Endothelial cell of umbilical vein (primary cell): ENCODE measurements at regions not wholly inside any gene's neighbourhood (a gene's known extent, or its start where the extent isn't known, plus 50 kb on each side); places are given as distances from the start of the nearest gene placed in this dataset.

Experiments
- EZH2 ChIP-seq: IDR thresholded peaks from 2 replicates; pipeline ENCODE4 v1.6.1; 2012; ENCODE audit warnings: borderline replicate concordance, low read depth, mild to moderate bottlenecking, moderate library complexity, low read length, inconsistent platforms; ENCODE audit not compliant: severe bottlenecking
- FOS ChIP-seq: IDR thresholded peaks from 2 replicates; pipeline ENCODE4 v1.6.1; 2011; ENCODE audit warnings: mild to moderate bottlenecking, low read length, moderate library complexity, borderline replicate concordance; ENCODE audit not compliant: insufficient read depth
- MAX ChIP-seq: IDR thresholded peaks from 2 replicates; pipeline ENCODE4 v1.6.1; 2011; ENCODE audit not compliant: insufficient read depth, insufficient read length
- POLR2A ChIP-seq: IDR thresholded peaks from 2 replicates; pipeline ENCODE4 v1.6.1; 2012; ENCODE audit warnings: low read depth, mild to moderate bottlenecking, control low read depth, low read length
- POLR2AphosphoS5 ChIP-seq: IDR thresholded peaks from 2 replicates; pipeline ENCODE4 v1.6.1; 2012; ENCODE audit warnings: low read depth, mild to moderate bottlenecking, control low read depth, low read length, moderate library complexity; ENCODE audit not compliant: insufficient read depth
- TF ChIP-seq, protein P1 (sequence below), 2 donors: IDR thresholded peaks; 1 replicate in 1 of 2; 2 replicates in 1 of 2; pipeline ENCODE4 v1.5.1; 2011; ENCODE audit warnings: low read length in 2 of 2, mild to moderate bottlenecking in 2 of 2, moderate library complexity in 2 of 2, control low read depth in 1 of 2, inconsistent platforms in 1 of 2, low read depth in 1 of 2; ENCODE audit not compliant: insufficient read depth in 1 of 2; ENCODE audit errors: extremely low read depth in 1 of 2

DNA sequence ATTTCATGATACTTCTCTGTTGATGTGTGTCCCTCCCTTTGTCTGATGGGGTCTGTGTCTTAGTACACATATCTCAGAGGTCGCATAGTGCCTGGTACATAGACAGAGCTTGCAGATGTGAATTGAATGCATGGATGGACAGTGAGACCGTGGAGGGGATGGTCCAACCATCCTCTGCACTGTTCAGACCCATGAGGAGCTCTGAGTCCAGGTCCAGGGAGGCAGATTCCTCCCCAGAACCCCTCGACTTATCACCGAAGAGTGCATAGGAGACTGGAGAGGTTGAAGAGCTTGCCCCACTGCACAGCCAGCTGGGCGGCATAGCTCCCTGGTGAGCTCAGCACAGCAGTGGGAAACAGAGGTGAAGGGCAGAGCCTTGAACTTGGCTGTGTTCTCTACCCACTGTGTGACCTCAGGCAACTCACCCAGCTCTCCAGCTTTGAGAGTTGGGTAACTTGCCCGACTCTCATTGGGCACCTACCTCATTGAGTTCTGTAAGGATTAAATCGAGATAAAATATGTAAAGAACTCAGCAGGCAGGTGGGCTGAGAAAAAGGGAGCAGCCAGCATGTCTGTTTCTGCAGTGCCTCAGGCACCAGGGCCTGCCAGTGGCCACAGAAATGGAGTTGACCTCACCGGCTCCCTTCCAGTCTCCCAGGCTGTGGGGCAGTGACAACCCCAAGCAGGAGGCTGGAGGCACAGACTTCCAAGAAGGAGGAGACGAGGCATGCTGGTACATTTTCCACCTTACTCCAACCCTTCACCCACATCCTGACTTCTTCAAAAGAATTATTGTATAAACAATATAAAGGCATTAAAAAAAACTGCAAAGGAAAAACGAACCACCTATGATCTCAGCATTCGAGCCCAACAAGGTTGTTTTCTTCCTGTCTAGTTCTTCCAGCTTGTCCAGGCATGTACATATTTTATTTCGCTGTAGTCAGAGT, 54.1 kb upstream of the TFRC start:
- no peak for TF ChIP-seq EZH2
- TF ChIP-seq, protein P1, sequence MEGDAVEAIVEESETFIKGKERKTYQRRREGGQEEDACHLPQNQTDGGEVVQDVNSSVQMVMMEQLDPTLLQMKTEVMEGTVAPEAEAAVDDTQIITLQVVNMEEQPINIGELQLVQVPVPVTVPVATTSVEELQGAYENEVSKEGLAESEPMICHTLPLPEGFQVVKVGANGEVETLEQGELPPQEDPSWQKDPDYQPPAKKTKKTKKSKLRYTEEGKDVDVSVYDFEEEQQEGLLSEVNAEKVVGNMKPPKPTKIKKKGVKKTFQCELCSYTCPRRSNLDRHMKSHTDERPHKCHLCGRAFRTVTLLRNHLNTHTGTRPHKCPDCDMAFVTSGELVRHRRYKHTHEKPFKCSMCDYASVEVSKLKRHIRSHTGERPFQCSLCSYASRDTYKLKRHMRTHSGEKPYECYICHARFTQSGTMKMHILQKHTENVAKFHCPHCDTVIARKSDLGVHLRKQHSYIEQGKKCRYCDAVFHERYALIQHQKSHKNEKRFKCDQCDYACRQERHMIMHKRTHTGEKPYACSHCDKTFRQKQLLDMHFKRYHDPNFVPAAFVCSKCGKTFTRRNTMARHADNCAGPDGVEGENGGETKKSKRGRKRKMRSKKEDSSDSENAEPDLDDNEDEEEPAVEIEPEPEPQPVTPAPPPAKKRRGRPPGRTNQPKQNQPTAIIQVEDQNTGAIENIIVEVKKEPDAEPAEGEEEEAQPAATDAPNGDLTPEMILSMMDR (IDR thresholded peaks at IDR 0.05; ENCODE audit: extremely low read depth in 1 of 2, insufficient read depth in 1 of 2, low read depth in 1 of 2, low read length in 2 of 2): no peak
- no peak for TF ChIP-seq POLR2A
- no peak for TF ChIP-seq FOS
- TF ChIP-seq POLR2AphosphoS5: no peak
- TF ChIP-seq MAX: no peak
